D721Med (cell line): ENCODE measurements at regions not wholly inside any gene's neighbourhood (a gene's known extent, or its start where the extent isn't known, plus 50 kb on each side); places are given as distances from the start of the nearest gene placed in this dataset.

ENCODE experiments used
- DNase-seq: peaks from one replicate; pipeline ENCODE4 v3.0.0; 2011; ENCODE audit warnings: low spot score; ENCODE audit not compliant: insufficient read length
- FAIRE-seq: peaks from 2 replicates; lab custom pipeline; 2011; peaks lifted over from hg19 to GRCh38; lab: Jason Lieb, UNC
- CTCF ChIP-seq: IDR thresholded peaks from 2 replicates; pipeline ENCODE4 v1.5.1; 2012; ENCODE audit warnings: mild to moderate bottlenecking, control low read depth; ENCODE audit not compliant: insufficient read depth; ENCODE audit errors: missing control alignments

GRCh38 chr2:186917866-186918265 is 68.9 kb upstream of the ZSWIM2 start:
- no peak for TF ChIP-seq CTCF
- DNase-seq (no peak), FAIRE-seq (no peak)

GRCh38 chr2:186913870-186914269 is 64.9 kb upstream of the ZSWIM2 start:
- TF ChIP-seq CTCF, result no peak
- no peak for DNase-seq
- FAIRE-seq, result no peak

GRCh38 chr2:186912979-186913378 is 64.0 kb upstream of the ZSWIM2 start:
- no peak for DNase-seq
- no peak for TF ChIP-seq CTCF
- FAIRE-seq, result no peak

GRCh38 chr2:186911551-186912085 is 62.6 kb upstream of the ZSWIM2 start:
- TF ChIP-seq CTCF, result no peak
- FAIRE-seq, result no peak
- DNase-seq, result no peak

GRCh38 chr2:186910996-186911395 is 62.0 kb upstream of the ZSWIM2 start:
- TF ChIP-seq CTCF, result no peak

GRCh38 chr2:186909095-186909494 is 60.1 kb upstream of the ZSWIM2 start:
- DNase-seq (no peak), FAIRE-seq (no peak)
- no peak for TF ChIP-seq CTCF

More at GRCh38 chr2:186910996-186911395, 62.0 kb upstream of the ZSWIM2 start:
- no peak for FAIRE-seq
- DNase-seq, result no peak

GRCh38 chr2:186907897-186908296 is 58.9 kb upstream of the ZSWIM2 start:
- no peak for DNase-seq
- no peak for FAIRE-seq
- no peak for TF ChIP-seq CTCF
